Vagina (tissue), 2 donors: ENCODE measurements at regions not wholly inside any gene's neighbourhood (a gene's known extent, or its start where the extent isn't known, plus 50 kb on each side); places are given as distances from the start of the nearest gene placed in this dataset.
"Not testable (repeated sequence)": the region's sequence is repeated elsewhere in the genome, so short reads cannot be mapped to it uniquely, and the experiment has no call there.

ENCODE experiments used
- DNase-seq, 2 donors: peaks; one replicate each; pipeline ENCODE4 v3.0.0-alpha.2; 2017; ENCODE audit errors: extremely low spot score in 2 of 2
- H3K27ac ChIP-seq: fragments of 200-600 bp; sonication (generic); one replicate; pipeline ENCODE4 v1.5.1; 2019
- H3K27me3 ChIP-seq: fragments of 200-600 bp; sonication (generic); one replicate; pipeline ENCODE4 v1.5.1; 2019
- H3K36me3 ChIP-seq, 2 donors: fragments of 200-600 bp; sonication (generic); one replicate each; pipeline ENCODE4 v1.5.1; 2017 to 2019
- H3K4me1 ChIP-seq: fragments of 200-600 bp; sonication (generic); one replicate; pipeline ENCODE4 v1.5.1; 2019
- H3K4me3 ChIP-seq, 2 donors: fragments of 200-600 bp; sonication (generic); 1 replicate in 1 of 2; 2 replicates in 1 of 2; pipeline ENCODE4 v1.5.1; 2016 to 2019
- H3K9me3 ChIP-seq: fragments of 200-600 bp; sonication (generic); one replicate; pipeline ENCODE4 v1.5.1; 2019
- CTCF ChIP-seq, 3 experiments: fragments of 450-650 bp in 2 of 3; fragments of 200-600 bp in 1 of 3; sonication (generic) in 1 of 3; IDR thresholded peaks; one replicate each; pipeline ENCODE4 v1.5.1; 2017 to 2019; ENCODE audit warnings: antibody characterized with exemption in 3 of 3, mild to moderate bottlenecking in 2 of 3, moderate library complexity in 2 of 3
- POLR2A ChIP-seq, 2 donors: fragments of 450-650 bp; IDR thresholded peaks; one replicate each; pipeline ENCODE4 v1.6.1; 2017; ENCODE audit warnings: antibody characterized with exemption in 2 of 2, mild to moderate bottlenecking in 2 of 2, moderate library complexity in 2 of 2
- POLR2AphosphoS5 ChIP-seq, 2 donors: sonication (generic); formaldehyde crosslinking; IDR thresholded peaks; one replicate each; pipeline ENCODE4 v1.9.0; 2017; ENCODE audit warnings: antibody characterized with exemption in 2 of 2, mild to moderate bottlenecking in 2 of 2, low read depth in 1 of 2; ENCODE audit not compliant: insufficient read depth in 1 of 2
- intact Hi-C: fragments of 100-400 bp; cut with DNase I; formaldehyde crosslinking; loops from one replicate; pipeline ENCODE4 v1.15.1; 2023

GRCh38 chr1:14412235-14412634 lies 186.2 kb upstream of the KAZN start:
- Histone ChIP-seq H3K4me3 (no peak overlapping the region), H3K27ac (no peak overlapping the region), H3K4me1 (no peaks in the 10 kb centered on the region), H3K9me3 (no peaks in the 10 kb centered on the region), H3K36me3 (no peaks in the 10 kb centered on the region), H3K27me3 (no peaks in the 10 kb centered on the region)
- intact Hi-C loops = no loop called here
- no peak for DNase-seq
- TF ChIP-seq POLR2A (IDR thresholded peaks at IDR 0.05) (no peak), POLR2AphosphoS5 (IDR thresholded peaks at IDR 0.05; ENCODE audit: insufficient read depth in 1 of 2, low read depth in 1 of 2) (no peak), CTCF (IDR thresholded peaks at IDR 0.05) (no peak)

- no peaks in the 10 kb centered on the region for H3K9me3 ChIP-seq
- H3K4me1 ChIP-seq = no peaks in the 10 kb centered on the region
- no peaks in the 10 kb centered on the region for H3K36me3 ChIP-seq
- no peak overlapping the region for H3K4me3 ChIP-seq
- no peak for TF ChIP-seq POLR2AphosphoS5 (IDR thresholded peaks at IDR 0.05; ENCODE audit: insufficient read depth in 1 of 2, low read depth in 1 of 2)
- no peak for TF ChIP-seq POLR2A (IDR thresholded peaks at IDR 0.05)
- TF ChIP-seq CTCF (IDR thresholded peaks at IDR 0.05) = no peak
- DNase-seq = no peak
- H3K27me3 ChIP-seq = no peaks in the 10 kb centered on the region
- no peak overlapping the region for H3K27ac ChIP-seq
- intact Hi-C loops = no loop called here
These were observed 184.5 kb upstream of the KAZN start for GRCh38 chr1:14413819-14414490.

GRCh38 chr1:14415396-14415795 lies 183.1 kb upstream of the KAZN start:
- H3K27me3 ChIP-seq = no peaks in the 10 kb centered on the region
- intact Hi-C loops = no loop called here
- H3K27ac ChIP-seq = no peak overlapping the region
- no peak for DNase-seq
- no peaks in the 10 kb centered on the region for H3K4me1 ChIP-seq
- no peaks in the 10 kb centered on the region for H3K36me3 ChIP-seq
- no peak overlapping the region for H3K4me3 ChIP-seq
- no peaks in the 10 kb centered on the region for H3K9me3 ChIP-seq
- TF ChIP-seq POLR2AphosphoS5 (IDR thresholded peaks at IDR 0.05; ENCODE audit: insufficient read depth in 1 of 2, low read depth in 1 of 2) = no peak
- no peak for TF ChIP-seq POLR2A (IDR thresholded peaks at IDR 0.05)
- no peak for TF ChIP-seq CTCF (IDR thresholded peaks at IDR 0.05)

- intact Hi-C loops, H3K9me3 ChIP-seq, H3K27me3 ChIP-seq, H3K4me1 ChIP-seq, DNase-seq, H3K36me3 ChIP-seq, H3K4me3 ChIP-seq, H3K27ac ChIP-seq: not testable (repeated sequence)
These were observed 178.7 kb upstream of the KAZN start for GRCh38 chr1:14419778-14420218.

GRCh38 chr1:14420686-14421085 lies 177.8 kb upstream of the KAZN start:
- no peaks in the 10 kb centered on the region for H3K36me3 ChIP-seq
- intact Hi-C loops = no loop called here
- no peak overlapping the region for H3K4me3 ChIP-seq
- no peak overlapping the region for H3K27ac ChIP-seq
- H3K9me3 ChIP-seq = no peaks in the 10 kb centered on the region
- TF ChIP-seq CTCF (IDR thresholded peaks at IDR 0.05) (no peak), POLR2AphosphoS5 (IDR thresholded peaks at IDR 0.05; ENCODE audit: insufficient read depth in 1 of 2, low read depth in 1 of 2) (no peak), POLR2A (IDR thresholded peaks at IDR 0.05) (no peak)
- H3K27me3 ChIP-seq = no peaks in the 10 kb centered on the region
- no peak for DNase-seq
- H3K4me1 ChIP-seq = no peaks in the 10 kb centered on the region
